Omental fat pad (tissue), 3 donors: ENCODE measurements at regions not wholly inside any gene's neighbourhood (a gene's known extent, or its start where the extent isn't known, plus 50 kb on each side); places are given as distances from the start of the nearest gene placed in this dataset.

Source experiments
- ATAC-seq: fragments of 150-250 bp; one replicate; pipeline ENCODE4 v1.9.1; 2016; ENCODE audit warnings: mild to moderate bottlenecking, moderate library complexity; ENCODE audit not compliant: low FRiP score
- DNase-seq: peaks from one replicate; pipeline ENCODE4 v3.0.0-alpha.2; 2019; ENCODE audit warnings: low spot score
- CTCF ChIP-seq, 3 donors: fragments of 450-650 bp; IDR thresholded peaks; one replicate each; pipeline ENCODE4 v1.5.1; 2016 to 2017; ENCODE audit warnings: antibody characterized with exemption in 3 of 3, mild to moderate bottlenecking in 3 of 3, moderate library complexity in 2 of 3

GRCh38 chr18:34461266-34461665 is 236.6 kb upstream of the NOL4 start:
- ATAC-seq: no peak
- TF ChIP-seq CTCF (IDR thresholded peaks at IDR 0.05): no peak
- no peak for DNase-seq

- DNase-seq (no peak), ATAC-seq (no peak)
- no peak for TF ChIP-seq CTCF (IDR thresholded peaks at IDR 0.05)
Measured at GRCh38 chr18:34467058-34467457, 242.3 kb upstream of the NOL4 start.

GRCh38 chr18:34480162-34480700 is 229.9 kb upstream of the DTNA start:
- DNase-seq (no peak), ATAC-seq (no peak)
- no peak for TF ChIP-seq CTCF (IDR thresholded peaks at IDR 0.05)

- ATAC-seq: no peak
- no peak for TF ChIP-seq CTCF (IDR thresholded peaks at IDR 0.05)
Measured at GRCh38 chr18:34482204-34482603, 227.9 kb upstream of the DTNA start.

GRCh38 chr18:34483198-34483597 is 226.9 kb upstream of the DTNA start:
- ATAC-seq: no peak
- no peak for TF ChIP-seq CTCF (IDR thresholded peaks at IDR 0.05)
- no peak for DNase-seq

More at GRCh38 chr18:34482204-34482603, 227.9 kb upstream of the DTNA start:
- DNase-seq: no peak

- ATAC-seq (no peak), DNase-seq (no peak)
- no peak for TF ChIP-seq CTCF (IDR thresholded peaks at IDR 0.05)
Measured at GRCh38 chr18:34491719-34492118, 218.4 kb upstream of the DTNA start.

GRCh38 chr18:34492652-34493051 is 217.4 kb upstream of the DTNA start:
- no peak for TF ChIP-seq CTCF (IDR thresholded peaks at IDR 0.05)
- DNase-seq (no peak), ATAC-seq (no peak)
